HG02678 (cell line): ENCODE measurements at regions not wholly inside any gene's neighbourhood (a gene's known extent, or its start where the extent isn't known, plus 50 kb on each side); places are given as distances from the start of the nearest gene placed in this dataset.

Experiments used
- ATAC-seq: cut with Tn5 transposase; IDR thresholded peaks from one replicate; pipeline ENCODE4 v1.9.1; 2021; ENCODE audit warnings: mild to moderate bottlenecking, moderate library complexity; ENCODE audit not compliant: unreplicated experiment

GRCh38 chr15:77557564-77557963 is 75.1 kb downstream of the LINGO1 start:
- no peak for ATAC-seq

- no peak for ATAC-seq
These were observed 75.6 kb downstream of the LINGO1 start for GRCh38 chr15:77557144-77557543.

- no peak for ATAC-seq
These were observed 76.1 kb downstream of the LINGO1 start for GRCh38 chr15:77556622-77557021.

- ATAC-seq: no peak
These were observed 77.5 kb downstream of the LINGO1 start for GRCh38 chr15:77555232-77555631.

DNA sequence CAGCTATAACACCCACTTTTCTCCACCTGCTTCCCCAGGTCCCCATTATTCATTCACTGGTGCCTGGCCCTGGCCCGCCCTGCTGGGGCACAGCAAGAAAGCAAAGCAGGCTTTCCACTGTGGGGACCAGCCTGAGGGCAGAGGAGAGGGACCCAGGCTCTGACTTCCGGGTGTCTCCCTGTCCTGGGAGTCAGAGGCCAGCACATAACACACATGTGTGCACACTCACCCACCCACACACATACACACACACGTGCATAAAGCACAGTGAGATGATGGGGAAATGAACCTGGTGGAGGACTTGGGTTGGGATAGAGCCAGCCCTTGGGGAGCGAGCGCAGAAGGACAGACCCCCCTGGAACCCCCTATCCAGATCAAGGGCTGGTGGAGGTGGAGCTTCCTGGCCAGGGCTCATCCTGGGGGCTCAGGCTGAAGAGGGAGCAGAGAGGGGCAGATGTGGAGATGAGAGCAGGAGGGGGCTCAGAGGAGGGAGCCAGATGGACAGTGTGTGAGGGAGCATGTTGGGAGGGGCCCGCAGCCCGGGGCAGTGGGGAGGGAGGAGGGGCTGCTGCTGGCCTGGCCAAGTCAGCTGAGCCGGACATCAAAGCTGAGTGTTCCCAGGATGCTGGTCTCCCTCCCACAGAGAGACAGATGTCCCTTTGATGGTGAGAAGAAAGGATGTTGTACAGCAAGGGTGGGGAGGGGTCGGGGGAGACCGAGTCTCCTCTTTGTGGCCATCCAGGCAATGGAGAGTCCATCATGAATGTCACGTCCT is 78.2 kb downstream of the LINGO1 start:
- ATAC-seq: no peak

GRCh38 chr15:77553695-77554094 is 79.0 kb downstream of the LINGO1 start:
- no peak for ATAC-seq

GRCh38 chr15:77553257-77553656 is 79.5 kb downstream of the LINGO1 start:
- no peak for ATAC-seq

DNA sequence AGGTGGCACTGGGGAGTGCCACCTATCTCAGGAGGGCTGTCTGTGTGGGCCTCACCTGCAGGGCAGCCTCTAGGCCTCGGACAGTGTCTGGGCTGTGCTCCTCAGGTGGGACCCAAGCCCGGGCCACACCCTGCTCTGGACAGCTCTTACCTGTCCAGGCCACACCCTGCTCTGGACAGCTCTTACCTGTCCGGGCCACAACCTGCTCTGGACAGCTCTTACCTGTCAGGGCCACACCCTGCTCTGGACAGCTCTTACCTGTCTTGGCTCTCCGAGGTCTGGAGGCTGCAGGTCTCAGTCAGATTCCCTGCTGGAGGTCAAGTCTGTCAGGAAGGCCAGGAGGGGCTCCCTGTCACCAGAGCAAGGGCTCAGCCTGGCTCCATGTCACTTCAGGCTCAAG is 80.6 kb downstream of the LINGO1 start:
- no peak for ATAC-seq

DNA sequence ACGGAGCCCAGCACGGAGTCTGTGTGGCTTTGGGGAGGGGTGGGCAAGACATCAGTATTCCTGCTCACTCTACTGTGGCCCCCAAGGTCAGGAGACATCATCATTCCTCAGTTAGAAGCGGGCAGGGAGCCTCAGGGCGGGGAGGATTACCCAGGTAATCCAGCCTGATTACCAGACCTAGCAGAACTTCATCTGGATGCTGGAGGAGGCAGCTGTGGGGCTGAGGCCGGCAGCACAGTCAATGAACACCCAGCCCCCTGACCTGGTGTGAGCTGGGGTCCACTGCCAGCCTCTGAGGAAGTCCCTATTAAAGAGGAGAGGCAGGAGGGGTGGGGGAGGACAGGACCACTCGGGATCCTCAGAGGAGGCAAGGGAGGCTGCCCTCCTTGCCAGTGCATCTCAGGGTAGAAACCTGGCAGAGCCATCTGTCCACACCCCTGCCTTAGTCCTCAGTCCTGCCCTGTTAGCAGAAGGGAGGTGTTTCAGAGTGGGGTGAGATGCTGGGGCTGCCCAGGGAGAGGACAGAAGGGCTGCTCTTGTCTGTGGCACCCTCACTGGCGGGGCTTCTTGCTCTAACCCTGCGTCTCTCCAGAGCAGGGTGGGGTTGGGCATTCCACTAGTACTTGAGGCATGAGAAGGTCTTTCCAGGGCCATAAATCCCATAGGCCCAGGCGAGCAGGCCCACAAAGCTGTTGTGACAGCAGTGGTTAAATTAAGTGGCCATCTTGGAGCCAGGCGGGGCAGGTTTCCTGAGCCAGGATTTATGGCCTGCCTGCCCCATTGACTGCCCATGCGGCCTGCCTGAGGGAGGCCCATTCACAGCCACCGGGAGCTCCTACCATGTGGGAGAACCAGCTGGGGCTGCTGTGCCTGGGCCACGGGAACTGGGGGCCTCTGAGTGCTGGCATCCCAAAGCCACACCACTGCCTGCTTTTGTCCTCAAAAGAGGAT is 82.1 kb downstream of the LINGO1 start:
- ATAC-seq: no peak

- ATAC-seq: no peak
These were observed 83.0 kb downstream of the LINGO1 start for GRCh38 chr15:77549576-77550288.

GRCh38 chr15:77548589-77549557 is 83.8 kb downstream of the LINGO1 start:
- no peak for ATAC-seq

GRCh38 chr15:77547801-77548588 is 84.7 kb downstream of the LINGO1 start:
- ATAC-seq: no peak

GRCh38 chr15:77546870-77547269 is 85.8 kb downstream of the LINGO1 start:
- no peak for ATAC-seq

- no peak for ATAC-seq
These were observed 86.6 kb downstream of the LINGO1 start for GRCh38 chr15:77546050-77546501.

DNA sequence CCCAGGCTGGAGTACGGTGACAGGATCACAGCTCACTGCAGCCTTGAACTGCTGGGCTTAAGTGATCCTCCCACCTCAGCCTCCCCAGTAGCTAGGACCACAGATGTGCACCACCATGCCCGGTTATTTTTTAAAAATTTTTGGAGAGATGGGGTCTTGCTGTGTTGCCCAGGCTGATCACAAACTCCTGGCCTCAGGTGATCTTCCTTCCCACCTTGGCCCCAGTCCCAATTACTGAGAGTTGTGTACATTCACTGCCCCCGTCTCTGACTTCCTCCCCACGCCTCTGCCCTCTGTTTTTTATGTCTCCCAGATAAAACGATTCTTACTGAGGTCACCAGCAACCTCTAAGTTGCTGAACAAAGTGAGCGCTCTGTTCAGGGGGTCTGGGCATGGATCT is 87.7 kb downstream of the LINGO1 start:
- no peak for ATAC-seq

- no peak for ATAC-seq
These were observed 88.5 kb downstream of the LINGO1 start for GRCh38 chr15:77544162-77544561.

GRCh38 chr15:77543159-77543882 is 89.4 kb downstream of the LINGO1 start:
- ATAC-seq: peak; percentile 81

- ATAC-seq: no peak
These were observed 90.2 kb downstream of the LINGO1 start for GRCh38 chr15:77542491-77543001.
